ENCODE measurements at regions not wholly inside any gene's neighbourhood (a gene's known extent, or its start where the extent isn't known, plus 50 kb on each side); places are given as distances from the start of the nearest gene placed in this dataset.

DNA sequence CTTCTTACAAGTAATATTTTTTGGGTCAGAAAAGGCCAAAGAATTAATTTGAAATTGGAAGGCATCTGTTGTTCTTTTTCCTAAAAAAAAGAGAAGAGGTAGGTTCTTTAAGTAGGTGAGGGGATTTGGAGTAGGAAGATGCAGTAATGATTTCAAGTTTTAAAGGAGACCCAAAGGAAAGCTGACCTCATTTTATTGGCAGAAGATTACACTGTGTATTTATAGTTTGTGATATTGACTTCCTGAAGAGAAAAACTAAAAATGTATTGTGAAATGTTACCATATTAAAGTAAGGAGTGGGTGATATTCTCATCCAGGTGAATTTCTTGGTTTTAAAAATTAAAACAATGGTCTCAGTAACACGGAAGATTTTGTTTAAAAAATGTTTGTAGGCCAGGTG, 56.6 kb upstream of the CELF2 start:
- TF ChIP-seq, protein P1, sequence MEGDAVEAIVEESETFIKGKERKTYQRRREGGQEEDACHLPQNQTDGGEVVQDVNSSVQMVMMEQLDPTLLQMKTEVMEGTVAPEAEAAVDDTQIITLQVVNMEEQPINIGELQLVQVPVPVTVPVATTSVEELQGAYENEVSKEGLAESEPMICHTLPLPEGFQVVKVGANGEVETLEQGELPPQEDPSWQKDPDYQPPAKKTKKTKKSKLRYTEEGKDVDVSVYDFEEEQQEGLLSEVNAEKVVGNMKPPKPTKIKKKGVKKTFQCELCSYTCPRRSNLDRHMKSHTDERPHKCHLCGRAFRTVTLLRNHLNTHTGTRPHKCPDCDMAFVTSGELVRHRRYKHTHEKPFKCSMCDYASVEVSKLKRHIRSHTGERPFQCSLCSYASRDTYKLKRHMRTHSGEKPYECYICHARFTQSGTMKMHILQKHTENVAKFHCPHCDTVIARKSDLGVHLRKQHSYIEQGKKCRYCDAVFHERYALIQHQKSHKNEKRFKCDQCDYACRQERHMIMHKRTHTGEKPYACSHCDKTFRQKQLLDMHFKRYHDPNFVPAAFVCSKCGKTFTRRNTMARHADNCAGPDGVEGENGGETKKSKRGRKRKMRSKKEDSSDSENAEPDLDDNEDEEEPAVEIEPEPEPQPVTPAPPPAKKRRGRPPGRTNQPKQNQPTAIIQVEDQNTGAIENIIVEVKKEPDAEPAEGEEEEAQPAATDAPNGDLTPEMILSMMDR (optimal IDR thresholded peaks at IDR 0.05 in 1 of 3, IDR thresholded peaks at IDR 0.05 in 1 of 3, conservative IDR thresholded peaks at IDR 0.05 in 1 of 3; ENCODE audit: extremely low read depth in 1 of 3, insufficient read depth in 2 of 3, low read length in 3 of 3) = no peak
- no peak for TF ChIP-seq EZH2 (IDR thresholded peaks at IDR 0.05; ENCODE audit: low read length)
- Histone ChIP-seq H4K20me1 (ENCODE audit: control insufficient read depth, extremely low read depth, insufficient read depth, low read length) (no peaks in the 10 kb centered on the region), H3K27me3 (ENCODE audit: control insufficient read depth, extremely low read depth, insufficient read depth, low read length) (no peaks in the 10 kb centered on the region), H3K27ac (ENCODE audit: control insufficient read depth, insufficient read depth, low read length) (no peak overlapping the region), H3K4me3 (ENCODE audit: control insufficient read depth in 2 of 3, extremely low read depth in 1 of 3, insufficient read depth in 2 of 3, low read depth in 1 of 3, low read length in 3 of 3) (no peak overlapping the region), H3K4me2 (ENCODE audit: control insufficient read depth, extremely low read depth, insufficient read depth, low read depth, low read length) (no peak overlapping the region), H3K9me3 (ENCODE audit: control insufficient read depth, low read depth, low read length) (no peaks in the 10 kb centered on the region), H2AFZ (ENCODE audit: control insufficient read depth, low read length) (no peak overlapping the region), H3K79me2 (ENCODE audit: control insufficient read depth, insufficient read depth, low read length) (no peaks in the 10 kb centered on the region), H3K9me1 (ENCODE audit: control insufficient read depth, extremely low read depth, insufficient read depth, low read length) (no peaks in the 10 kb centered on the region), H3K9ac (ENCODE audit: control insufficient read depth, extremely low read depth, insufficient read depth, low read length) (no peak overlapping the region), H3K4me1 (ENCODE audit: control insufficient read depth, extremely low read depth, insufficient read depth, low read length) (no peaks in the 10 kb centered on the region), H3K36me3 (ENCODE audit: control insufficient read depth in 2 of 2, extremely low read depth in 1 of 2, insufficient read depth in 2 of 2, low read length in 2 of 2) (no peaks in the 10 kb centered on the region)
- dilution Hi-C loops (cut with MboI; ENCODE audit: extremely low pct_ligation_motif_present, low sequenced_read_pairs) = no loop called here
- DNase-seq (ENCODE audit: low read depth, low spot score) (no peak), FAIRE-seq (no peak)

DNA sequence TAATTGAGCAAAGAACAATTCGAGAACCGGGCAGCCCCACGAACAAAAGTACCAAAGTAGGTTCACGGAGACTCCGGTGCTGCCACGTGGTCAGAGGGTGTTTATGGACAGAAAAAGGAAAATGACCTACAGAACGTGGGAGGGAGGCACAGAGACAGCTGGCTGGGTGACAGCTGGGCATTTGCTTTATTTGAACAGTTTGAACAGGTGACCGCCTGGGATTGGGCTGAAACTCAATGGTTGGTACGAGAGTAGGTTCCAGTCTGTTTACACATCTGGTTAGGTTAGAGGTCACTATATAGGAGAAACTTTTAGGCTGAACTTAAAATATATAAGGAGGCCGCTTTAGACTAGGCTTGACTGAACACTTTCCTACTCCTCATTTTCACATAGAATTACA, 50.6 kb upstream of the CELF2 start:
- DNase-seq (ENCODE audit: low read depth, low spot score) = no peak
- no peak overlapping the region for H2AFZ ChIP-seq (ENCODE audit: control insufficient read depth, low read length)
- no peak overlapping the region for H3K4me2 ChIP-seq (ENCODE audit: control insufficient read depth, extremely low read depth, insufficient read depth, low read depth, low read length)
- FAIRE-seq = no peak
- no peaks in the 10 kb centered on the region for H3K36me3 ChIP-seq (ENCODE audit: control insufficient read depth in 2 of 2, extremely low read depth in 1 of 2, insufficient read depth in 2 of 2, low read length in 2 of 2)
- H3K9me1 ChIP-seq (ENCODE audit: control insufficient read depth, extremely low read depth, insufficient read depth, low read length) = no peaks in the 10 kb centered on the region
- no peaks in the 10 kb centered on the region for H3K79me2 ChIP-seq (ENCODE audit: control insufficient read depth, insufficient read depth, low read length)
- TF ChIP-seq, protein P1 (optimal IDR thresholded peaks at IDR 0.05 in 1 of 3, IDR thresholded peaks at IDR 0.05 in 1 of 3, conservative IDR thresholded peaks at IDR 0.05 in 1 of 3; ENCODE audit: extremely low read depth in 1 of 3, insufficient read depth in 2 of 3, low read length in 3 of 3) = no peak
- TF ChIP-seq EZH2 (IDR thresholded peaks at IDR 0.05; ENCODE audit: low read length) = no peak
- no peaks in the 10 kb centered on the region for H4K20me1 ChIP-seq (ENCODE audit: control insufficient read depth, extremely low read depth, insufficient read depth, low read length)
- no peaks in the 10 kb centered on the region for H3K9me3 ChIP-seq (ENCODE audit: control insufficient read depth, low read depth, low read length)
- dilution Hi-C loops (cut with MboI; ENCODE audit: extremely low pct_ligation_motif_present, low sequenced_read_pairs) = no loop called here
- H3K4me3 ChIP-seq (ENCODE audit: control insufficient read depth in 2 of 3, extremely low read depth in 1 of 3, insufficient read depth in 2 of 3, low read depth in 1 of 3, low read length in 3 of 3) = no peak overlapping the region
- no peak overlapping the region for H3K27ac ChIP-seq (ENCODE audit: control insufficient read depth, insufficient read depth, low read length)
- no peak overlapping the region for H3K9ac ChIP-seq (ENCODE audit: control insufficient read depth, extremely low read depth, insufficient read depth, low read length)
- H3K27me3 ChIP-seq (ENCODE audit: control insufficient read depth, extremely low read depth, insufficient read depth, low read length) = no peaks in the 10 kb centered on the region
- no peaks in the 10 kb centered on the region for H3K4me1 ChIP-seq (ENCODE audit: control insufficient read depth, extremely low read depth, insufficient read depth, low read length)
